ENCODE measurements at regions not wholly inside any gene's neighbourhood (a gene's known extent, or its start where the extent isn't known, plus 50 kb on each side); places are given as distances from the start of the nearest gene placed in this dataset.

DNA sequence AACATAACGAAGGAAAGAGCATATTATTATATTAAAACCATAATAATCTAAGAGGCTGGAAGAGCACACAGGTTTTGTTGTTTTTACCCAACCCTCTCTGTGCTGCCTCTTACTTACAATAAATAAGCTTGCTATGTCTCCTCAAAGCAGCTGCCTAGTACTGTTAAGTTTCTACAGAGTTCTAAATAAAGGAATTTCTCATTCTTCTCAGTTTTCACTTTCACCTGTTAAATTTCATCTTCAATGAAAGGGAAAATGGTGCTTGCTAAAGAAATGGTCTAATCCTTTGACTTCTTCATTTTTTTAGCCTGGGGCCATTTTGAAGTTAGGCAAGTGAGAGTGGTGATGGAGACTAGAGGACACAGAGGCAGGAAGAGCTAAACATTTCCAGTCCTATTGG lies 396.1 kb downstream of the MAN2A1 start:
- no peak for DNase-seq

- no peak for DNase-seq
Measured at GRCh38 chr5:110086658-110087388, 397.1 kb downstream of the MAN2A1 start.

GRCh38 chr5:110087829-110088228 lies 398.1 kb downstream of the MAN2A1 start:
- no peak for DNase-seq

DNA sequence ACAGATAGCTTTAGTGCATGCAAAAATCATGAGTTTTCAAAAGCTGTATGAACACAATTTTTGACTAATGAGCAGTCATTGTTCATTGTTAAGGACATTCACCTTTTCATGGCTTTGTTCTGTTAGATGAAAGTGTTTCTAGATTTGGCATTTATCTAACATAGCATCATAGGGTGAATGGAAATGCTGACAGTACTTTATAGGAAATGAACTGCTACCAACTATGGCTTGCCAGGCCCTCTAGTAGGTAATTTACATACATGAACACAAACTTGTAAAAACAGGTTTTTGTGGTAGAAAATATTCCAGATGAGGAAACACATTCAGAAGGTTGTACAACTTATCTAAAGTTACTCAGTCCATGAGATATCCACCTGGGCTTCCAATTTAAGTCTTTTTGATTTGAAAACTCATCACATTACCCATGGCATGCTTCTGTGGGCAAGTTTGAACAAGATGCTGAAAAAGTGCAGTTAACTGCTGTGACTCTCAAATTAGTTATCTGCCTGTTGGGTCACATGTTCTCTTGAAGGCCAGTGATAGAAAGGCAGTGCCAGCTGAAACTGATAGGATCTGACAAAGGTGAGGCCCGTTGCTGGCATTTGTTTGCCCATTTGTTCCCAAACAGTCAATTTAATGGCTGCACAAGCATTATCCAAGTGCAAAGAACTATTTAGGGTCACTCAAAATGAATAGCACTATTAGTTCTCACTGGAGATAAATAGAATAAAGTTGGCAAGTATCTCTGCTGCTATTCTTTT lies 399.1 kb downstream of the MAN2A1 start:
- DNase-seq = no peak

DNA sequence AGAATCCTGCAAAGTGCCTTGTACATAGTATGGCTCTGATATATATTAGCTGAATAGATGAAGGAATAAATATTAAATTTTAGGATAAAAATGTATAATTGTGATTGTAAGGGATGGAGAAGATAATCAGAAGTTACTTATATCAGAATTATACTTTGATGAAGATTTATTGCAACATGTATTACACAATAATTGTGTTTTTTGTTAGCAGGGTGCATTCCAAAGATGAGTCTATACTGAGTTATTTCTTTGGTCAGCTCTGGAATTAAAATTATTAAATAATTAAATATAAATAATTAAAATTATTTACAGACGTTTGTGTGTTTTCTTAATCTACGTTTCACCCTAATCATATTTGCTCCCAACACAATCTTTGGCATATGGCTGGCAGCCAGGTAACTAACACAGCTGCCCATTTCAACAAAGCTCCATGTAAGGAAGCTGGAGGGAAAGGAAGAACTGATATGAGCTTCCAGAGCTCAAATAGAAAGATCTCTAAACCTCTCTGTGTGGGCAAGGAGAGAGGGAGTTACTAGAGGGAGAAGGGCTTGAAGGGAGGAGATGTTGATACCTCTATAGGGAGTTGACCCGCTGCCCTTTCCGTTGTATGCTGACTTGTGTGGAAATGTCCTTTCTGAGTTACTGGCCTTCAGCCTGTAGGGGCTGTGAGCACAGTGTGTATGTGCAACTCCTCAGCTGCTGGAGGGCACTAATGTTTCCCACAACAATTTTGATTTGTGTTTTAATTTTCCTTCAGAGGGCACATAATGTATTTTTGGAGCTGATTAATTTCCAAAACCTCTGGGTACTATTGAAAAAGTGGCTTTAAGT lies 403.4 kb downstream of the MAN2A1 start:
- DNase-seq = no peak

- no peak for DNase-seq
Measured at GRCh38 chr5:110094109-110094508, 404.4 kb downstream of the MAN2A1 start.

- no peak for DNase-seq
Measured at GRCh38 chr5:110094548-110094947, 404.8 kb downstream of the MAN2A1 start.

DNA sequence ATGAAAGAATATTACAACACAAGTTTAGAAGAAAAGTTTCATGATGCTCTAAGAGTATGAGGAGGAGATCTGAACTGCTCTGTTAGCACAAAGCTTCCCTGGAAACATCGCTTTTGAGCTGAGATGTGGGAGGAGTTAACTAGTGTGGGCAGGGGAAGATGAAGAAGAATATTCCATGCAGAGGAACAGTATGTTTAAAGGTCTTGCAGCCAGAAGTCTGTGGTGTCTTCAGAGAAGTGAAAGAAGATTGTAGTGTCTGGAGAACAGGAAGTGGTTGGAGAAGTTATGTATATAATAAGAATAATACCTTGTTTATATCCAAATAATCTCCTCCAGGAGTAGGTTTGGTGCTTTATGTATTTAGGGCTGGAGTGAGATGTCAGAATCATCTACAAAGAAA lies 406.7 kb downstream of the MAN2A1 start:
- no peak for DNase-seq

GRCh38 chr5:110099572-110099971 lies 409.8 kb downstream of the MAN2A1 start:
- DNase-seq = no peak

DNA sequence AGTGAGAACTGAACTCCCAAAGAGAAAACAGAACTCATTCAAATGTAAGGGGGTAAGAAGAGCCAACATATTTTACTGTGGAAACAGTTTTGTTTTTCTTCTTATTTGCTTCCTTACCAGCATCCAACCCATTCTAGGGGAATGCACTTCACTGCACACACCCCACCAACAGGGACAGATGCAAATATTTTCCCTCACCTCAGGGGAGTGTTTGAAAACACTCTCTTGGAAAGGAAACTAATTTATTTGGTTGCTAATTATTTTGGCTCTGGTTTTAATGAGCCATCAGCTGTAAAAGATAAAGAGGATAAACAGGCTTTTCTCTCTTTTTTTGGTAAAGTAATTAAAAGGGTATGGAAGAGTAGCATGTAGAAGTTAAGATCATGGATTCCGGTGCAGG lies 413.4 kb downstream of the MAN2A1 start:
- DNase-seq = no peak

GRCh38 chr5:110104060-110104725 lies 414.5 kb downstream of the MAN2A1 start:
- no peak for DNase-seq

DNA sequence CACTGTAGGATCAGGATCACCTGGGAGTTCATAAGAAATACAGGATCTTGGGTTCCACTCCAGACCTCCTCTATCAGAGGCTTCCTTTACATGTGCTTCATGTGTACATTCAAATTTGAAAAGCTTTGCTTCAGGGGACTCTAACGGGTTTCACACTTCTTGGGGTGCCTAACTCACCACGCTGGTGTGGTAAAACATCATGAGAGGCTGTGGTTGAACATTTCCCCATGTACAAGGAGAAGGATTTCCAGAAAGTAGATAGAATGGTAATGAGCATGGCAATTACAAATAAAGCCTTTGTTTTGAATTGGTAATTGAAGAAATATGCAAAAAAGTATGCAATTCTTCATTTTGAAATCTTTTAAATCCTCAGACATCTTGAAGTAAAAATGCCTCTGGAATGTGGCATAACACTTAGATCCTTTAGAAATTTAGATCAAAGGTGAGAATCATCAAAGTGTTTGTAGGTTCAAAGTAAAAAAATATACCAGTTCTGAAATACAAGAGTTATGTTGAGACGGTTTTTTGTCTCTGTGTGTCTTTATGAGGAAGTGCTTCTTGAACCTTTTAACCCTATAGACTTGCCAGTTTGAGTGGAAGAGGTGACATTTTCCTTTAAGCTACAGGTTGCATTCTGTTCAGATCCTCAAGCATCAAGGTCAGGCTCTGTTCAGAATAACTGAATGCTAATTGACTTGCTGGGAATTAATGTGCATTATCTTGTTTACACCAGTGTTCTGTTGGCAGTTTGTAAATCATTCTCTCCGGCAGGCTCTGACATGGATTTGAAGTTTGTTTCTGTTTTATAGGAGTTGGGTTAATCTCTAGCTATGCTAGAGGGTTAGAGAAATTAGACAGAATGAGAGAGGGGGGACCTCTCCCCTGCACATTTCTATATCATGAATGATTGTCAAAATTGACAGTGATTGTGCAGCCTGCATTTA lies 415.3 kb downstream of the MAN2A1 start:
- DNase-seq = no peak

GRCh38 chr5:110105692-110106091 lies 416.0 kb downstream of the MAN2A1 start:
- no peak for DNase-seq

- no peak for DNase-seq
Measured at GRCh38 chr5:110106750-110107149, 417.0 kb downstream of the MAN2A1 start.

- no peak for DNase-seq
Measured at GRCh38 chr5:110108520-110108919, 418.8 kb downstream of the MAN2A1 start.

GRCh38 chr5:110109667-110110066 lies 419.9 kb downstream of the MAN2A1 start:
- DNase-seq = no peak

- DNase-seq = no peak
Measured at GRCh38 chr5:110112348-110112747, 422.6 kb downstream of the MAN2A1 start.

DNA sequence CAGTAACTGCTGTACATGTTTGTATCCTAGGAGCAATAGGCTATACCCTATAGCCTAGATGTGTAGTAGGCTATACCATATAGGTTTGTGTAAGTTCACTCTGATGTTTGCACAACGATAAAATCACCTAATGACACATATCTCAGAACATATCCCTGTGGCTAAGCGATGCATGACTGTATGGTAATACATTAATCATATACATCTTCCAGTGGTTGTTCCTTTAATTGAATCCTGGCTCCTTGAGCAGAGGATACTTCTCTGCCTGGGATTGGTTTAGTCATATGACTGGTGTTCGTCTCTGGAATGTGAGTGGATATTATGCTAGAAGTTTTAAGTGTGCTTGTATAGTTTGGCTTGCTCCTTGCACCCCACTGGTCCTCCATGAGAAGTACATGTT lies 425.8 kb downstream of the MAN2A1 start:
- no peak for DNase-seq

DNA sequence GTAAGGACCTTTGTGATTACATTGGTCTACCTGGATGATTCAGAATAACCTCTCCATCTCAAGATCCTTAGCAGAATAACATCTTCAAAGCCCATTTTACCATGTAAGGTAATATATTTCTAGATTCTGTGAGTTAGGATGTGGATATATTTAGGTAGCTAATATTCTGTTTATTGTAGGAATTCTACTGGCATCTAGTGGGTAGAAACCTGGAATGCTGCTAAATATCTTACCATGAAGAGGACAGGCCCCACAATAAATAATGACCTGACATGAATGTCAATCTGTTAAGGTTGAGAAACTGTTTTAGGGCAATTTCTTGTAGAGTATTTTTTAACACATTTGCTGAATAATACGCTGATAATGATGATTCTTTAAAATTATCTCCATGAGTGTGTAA lies 426.8 kb downstream of the MAN2A1 start:
- no peak for DNase-seq

- DNase-seq = no peak
Measured at GRCh38 chr5:110134963-110135935, 445.5 kb downstream of the MAN2A1 start.

DNA sequence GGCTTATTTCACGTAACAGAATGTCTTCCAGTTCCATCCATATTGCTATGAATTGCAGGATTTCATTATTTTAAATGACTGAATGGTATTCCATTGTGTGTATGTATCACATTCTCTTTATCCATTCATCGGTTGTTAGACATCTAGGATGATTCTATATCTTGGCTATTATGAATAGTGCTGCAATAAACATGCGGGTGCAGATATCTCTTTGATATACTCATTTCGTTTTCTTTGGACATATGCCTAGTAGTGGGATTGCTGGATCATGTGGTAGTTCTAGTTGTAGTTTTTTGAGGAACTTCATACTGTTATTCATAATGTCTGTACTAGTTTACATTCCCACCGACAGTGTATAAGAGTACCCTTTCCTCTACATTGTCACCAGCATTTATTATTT lies 460.5 kb downstream of the MAN2A1 start:
- no peak for DNase-seq

All from retina (tissue), 1 donor.